H9 (cell line): ENCODE measurements at regions not wholly inside any gene's neighbourhood (a gene's known extent, or its start where the extent isn't known, plus 50 kb on each side); places are given as distances from the start of the nearest gene placed in this dataset.

Experiments
- DNase-seq: peaks from one replicate; pipeline ENCODE4 v3.0.0-alpha.2; 2017
- H2AFZ ChIP-seq: one replicate; pipeline ENCODE4 v1.6.1; 2013; ENCODE audit warnings: mild to moderate bottlenecking, low read length, control low read depth, moderate library complexity
- H2AK5ac ChIP-seq: 2 replicates; pipeline ENCODE4 v1.6.1; 2013; ENCODE audit warnings: low read length, control low read depth, mixed read lengths; ENCODE audit not compliant: insufficient read length
- H2BK120ac ChIP-seq: one replicate; pipeline ENCODE4 v1.6.1; 2013; ENCODE audit warnings: low read depth, mild to moderate bottlenecking, low read length, control low read depth, inconsistent platforms; ENCODE audit not compliant: poor library complexity, severe bottlenecking
- H2BK12ac ChIP-seq: 2 replicates; pipeline ENCODE4 v1.6.1; 2013; ENCODE audit warnings: low read length, control low read depth, mixed read lengths, low read depth; ENCODE audit not compliant: insufficient read length
- H2BK15ac ChIP-seq: 2 replicates; pipeline ENCODE4 v1.6.1; 2013; ENCODE audit warnings: low read depth, low read length, control low read depth
- H2BK20ac ChIP-seq: one replicate; pipeline ENCODE4 v1.6.1; 2013; ENCODE audit warnings: low read depth, mild to moderate bottlenecking, low read length, control low read depth, inconsistent platforms; ENCODE audit not compliant: poor library complexity, severe bottlenecking
- H2BK5ac ChIP-seq: 2 replicates; pipeline ENCODE4 v1.6.1; 2013; ENCODE audit warnings: low read length, control low read depth, mixed read lengths; ENCODE audit not compliant: insufficient read length
- H3K14ac ChIP-seq: 2 replicates; pipeline ENCODE4 v1.6.1; 2013; ENCODE audit warnings: low read length, control low read depth; ENCODE audit not compliant: insufficient read depth
- H3K18ac ChIP-seq: 2 replicates; pipeline ENCODE4 v1.6.1; 2013; ENCODE audit warnings: low read depth, mild to moderate bottlenecking, mixed read lengths, low read length, control low read depth; ENCODE audit not compliant: insufficient read length
- H3K23ac ChIP-seq: 2 replicates; pipeline ENCODE4 v1.6.1; 2013; ENCODE audit warnings: low read length, control low read depth, mixed read lengths, low read depth; ENCODE audit not compliant: insufficient read length
- H3K23me2 ChIP-seq: 2 replicates; pipeline ENCODE4 v1.6.1; 2013; ENCODE audit warnings: low read depth, mild to moderate bottlenecking, mixed read lengths, low read length, control low read depth; ENCODE audit not compliant: insufficient read length, poor library complexity, severe bottlenecking
- H3K27ac ChIP-seq: 2 replicates; pipeline ENCODE4 v1.5.1; 2013; ENCODE audit warnings: low read length, control low read depth, mixed read lengths, low read depth; ENCODE audit not compliant: insufficient read length
- H3K27me3 ChIP-seq: 2 replicates; pipeline ENCODE4 v1.6.1; 2013; ENCODE audit warnings: low read length, control low read depth, inconsistent platforms; ENCODE audit not compliant: insufficient read depth
- H3K4ac ChIP-seq: 2 replicates; pipeline ENCODE4 v1.6.1; 2013; ENCODE audit warnings: low read depth, mild to moderate bottlenecking, control low read depth, inconsistent platforms, low read length, moderate library complexity
- H3K4me1 ChIP-seq: 2 replicates; pipeline ENCODE4 v1.6.1; 2013; ENCODE audit warnings: low read length, control low read depth, inconsistent platforms; ENCODE audit not compliant: insufficient read depth
- H3K4me2 ChIP-seq: 2 replicates; pipeline ENCODE4 v1.6.1; 2013; ENCODE audit warnings: low read length, control low read depth, mixed read lengths; ENCODE audit not compliant: insufficient read length, insufficient read depth
- H3K56ac ChIP-seq: 2 replicates; pipeline ENCODE4 v1.6.1; 2013; ENCODE audit warnings: low read depth, mild to moderate bottlenecking, mixed read lengths, low read length, control low read depth; ENCODE audit not compliant: insufficient read length
- H3K79me1 ChIP-seq: 2 replicates; pipeline ENCODE4 v1.6.1; 2013; ENCODE audit warnings: low read depth, mild to moderate bottlenecking, moderate library complexity, low read length, control low read depth, inconsistent platforms; ENCODE audit not compliant: insufficient read depth, poor library complexity, severe bottlenecking
- H3K79me2 ChIP-seq: 2 replicates; pipeline ENCODE4 v1.6.1; 2013; ENCODE audit warnings: low read length, control low read depth, inconsistent platforms; ENCODE audit not compliant: insufficient read depth
- H3K9ac ChIP-seq: 2 replicates; pipeline ENCODE4 v1.6.1; 2013; ENCODE audit warnings: low read length, control low read depth, mixed read lengths; ENCODE audit not compliant: insufficient read length; ENCODE audit errors: extremely low read depth
- H3K9me3 ChIP-seq: one replicate; pipeline ENCODE4 v1.6.1; 2013; ENCODE audit warnings: low read depth, low read length, inconsistent platforms; ENCODE audit not compliant: control insufficient read depth
- H3T11ph ChIP-seq: one replicate; pipeline ENCODE4 v1.6.1; 2013; ENCODE audit warnings: mild to moderate bottlenecking, low read length, control low read depth, inconsistent platforms
- H4K20me1 ChIP-seq: one replicate; pipeline ENCODE4 v1.6.1; 2013; ENCODE audit not compliant: control insufficient read depth, insufficient read length, insufficient read depth
- H4K5ac ChIP-seq: 2 replicates; pipeline ENCODE4 v1.6.1; 2013; ENCODE audit warnings: low read depth, mild to moderate bottlenecking, mixed read lengths, low read length, control low read depth; ENCODE audit not compliant: insufficient read length
- H4K8ac ChIP-seq: replicated peaks from 2 replicates; pipeline ENCODE4 v1.6.1; 2013; ENCODE audit warnings: low read length, control low read depth, mixed read lengths, low read depth; ENCODE audit not compliant: insufficient read length
- H4K91ac ChIP-seq: 2 replicates; pipeline ENCODE4 v1.6.1; 2013; ENCODE audit warnings: low read depth, mild to moderate bottlenecking, moderate library complexity, mixed read lengths, low read length, control low read depth; ENCODE audit not compliant: insufficient read length
- H3K27ac Mint-ChIP-seq, 3 experiments: 2 replicates in 2 of 3; 3 replicates in 1 of 3; pipeline ENCODE4 v1.8.0; 2020 to 2021; ENCODE audit warnings: mixed read lengths in 3 of 3, mild to moderate bottlenecking in 1 of 3, moderate library complexity in 1 of 3
- H3K27me3 Mint-ChIP-seq: 2 replicates; pipeline ENCODE4 v1.8.0; 2021; ENCODE audit warnings: low read depth, mild to moderate bottlenecking, moderate library complexity, mixed read lengths
- H3K36me3 Mint-ChIP-seq, 3 experiments: 2 replicates in 2 of 3; 3 replicates in 1 of 3; pipeline ENCODE4 v1.8.0; 2020 to 2021; ENCODE audit warnings: low read depth in 3 of 3, mixed read lengths in 3 of 3; ENCODE audit not compliant: insufficient read depth in 1 of 3
- H3K4me1 Mint-ChIP-seq, 2 experiments: 2 replicates each; pipeline ENCODE4 v1.8.0; 2020; ENCODE audit warnings: mixed read lengths in 2 of 2
- H3K4me3 Mint-ChIP-seq, 2 experiments: 2 replicates in 1 of 2; 3 replicates in 1 of 2; pipeline ENCODE4 v1.8.0; 2020 to 2021; ENCODE audit warnings: mild to moderate bottlenecking in 2 of 2, mixed read lengths in 2 of 2, moderate library complexity in 1 of 2
- H3K9me3 Mint-ChIP-seq, 2 experiments: 2 replicates in 1 of 2; 3 replicates in 1 of 2; pipeline ENCODE4 v1.8.0; 2020; ENCODE audit warnings: mild to moderate bottlenecking in 2 of 2, mixed read lengths in 2 of 2, moderate library complexity in 1 of 2
- WGBS: extraction: QIAGEN DNeasy Blood & Tissue Kit; methylation state at CpG from one replicate; pipeline ENCODE4 v1.1.7; 2013; ENCODE audit warnings: missing lambda C conversion rate, low lambda C conversion rate, mixed read lengths; ENCODE audit not compliant: insufficient read length; ENCODE audit errors: extremely low coverage; 5-methylcytosine and 5-hydroxymethylcytosine counted together
- TF ChIP-seq, protein P1 (sequence below): fragments of 200-600 bp; sonication (generic); conservative IDR thresholded peaks from 3 replicates; pipeline ENCODE4 v1.8.0; 2021; ENCODE audit warnings: antibody characterized with exemption, mild to moderate bottlenecking

GRCh38 chr5:57621624-57622023 lies 139.0 kb upstream of the ACTBL2 start:
- Histone ChIP-seq H3K4ac (no peak overlapping the region), H3K9me3 (no peaks in the 10 kb centered on the region), H2BK15ac (no peak overlapping the region), H3K79me2 (no peaks in the 10 kb centered on the region), H3K23me2 (no peaks in the 10 kb centered on the region), H3K18ac (no peak overlapping the region), H4K8ac (no peak overlapping the region), H4K91ac (no peak overlapping the region), H3K14ac (no peak overlapping the region), H2BK5ac (no peak overlapping the region), H3K27ac (no peak overlapping the region), H3K56ac (no peak overlapping the region), H4K20me1 (no peaks in the 10 kb centered on the region), H3K4me1 (no peaks in the 10 kb centered on the region), H3K79me1 (no peaks in the 10 kb centered on the region), H3K27me3 (no peaks in the 10 kb centered on the region), H3K23ac (no peak overlapping the region), H4K5ac (no peak overlapping the region), H2BK12ac (no peak overlapping the region), H3K4me2 (no peak overlapping the region), H3T11ph (no peak overlapping the region), H2AK5ac (no peak overlapping the region), H2AFZ (no peak overlapping the region), H2BK20ac (no peak overlapping the region), H2BK120ac (no peak overlapping the region), H3K9ac (no peak overlapping the region)
- no peak overlapping the region for H3K27ac Mint-ChIP-seq
- DNase-seq = no peak
- H3K9me3 Mint-ChIP-seq = no peaks in the 10 kb centered on the region
- H3K27me3 Mint-ChIP-seq = no peaks in the 10 kb centered on the region; the same call in 1 of the 2 replicates
- TF ChIP-seq, protein P1, sequence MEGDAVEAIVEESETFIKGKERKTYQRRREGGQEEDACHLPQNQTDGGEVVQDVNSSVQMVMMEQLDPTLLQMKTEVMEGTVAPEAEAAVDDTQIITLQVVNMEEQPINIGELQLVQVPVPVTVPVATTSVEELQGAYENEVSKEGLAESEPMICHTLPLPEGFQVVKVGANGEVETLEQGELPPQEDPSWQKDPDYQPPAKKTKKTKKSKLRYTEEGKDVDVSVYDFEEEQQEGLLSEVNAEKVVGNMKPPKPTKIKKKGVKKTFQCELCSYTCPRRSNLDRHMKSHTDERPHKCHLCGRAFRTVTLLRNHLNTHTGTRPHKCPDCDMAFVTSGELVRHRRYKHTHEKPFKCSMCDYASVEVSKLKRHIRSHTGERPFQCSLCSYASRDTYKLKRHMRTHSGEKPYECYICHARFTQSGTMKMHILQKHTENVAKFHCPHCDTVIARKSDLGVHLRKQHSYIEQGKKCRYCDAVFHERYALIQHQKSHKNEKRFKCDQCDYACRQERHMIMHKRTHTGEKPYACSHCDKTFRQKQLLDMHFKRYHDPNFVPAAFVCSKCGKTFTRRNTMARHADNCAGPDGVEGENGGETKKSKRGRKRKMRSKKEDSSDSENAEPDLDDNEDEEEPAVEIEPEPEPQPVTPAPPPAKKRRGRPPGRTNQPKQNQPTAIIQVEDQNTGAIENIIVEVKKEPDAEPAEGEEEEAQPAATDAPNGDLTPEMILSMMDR = no peak
- H3K36me3 Mint-ChIP-seq = no peaks in the 10 kb centered on the region
- no peak overlapping the region for H3K4me3 Mint-ChIP-seq
- WGBS = no CpG with 5 or more reads among the region's 3 CpGs
- H3K4me1 Mint-ChIP-seq = no peaks in the 10 kb centered on the region
